ENCODE measurements at regions not wholly inside any gene's neighbourhood (a gene's known extent, or its start where the extent isn't known, plus 50 kb on each side); places are given as distances from the start of the nearest gene placed in this dataset.

GRCh38 chr6:12575961-12576360 is 140.6 kb upstream of the PHACTR1 start:
- no peaks in the 10 kb centered on the region for H3K36me3 ChIP-seq (replicated peaks; ENCODE audit: low read depth, low read length)
- H3K4me3 ChIP-seq (ENCODE audit: low read length), result no peak overlapping the region
- H3K27me3 ChIP-seq (ENCODE audit: low read depth, low read length), result peaks cover 5% of the 10 kb centered on the region; the same call in 1 of the 2 replicates
- no peak overlapping the region for H3K4me2 ChIP-seq (ENCODE audit: low read length)
- TF ChIP-seq EZH2phosphoT487 (IDR thresholded peaks at IDR 0.05; ENCODE audit: low read depth), result no peak
- TF ChIP-seq, protein P1, sequence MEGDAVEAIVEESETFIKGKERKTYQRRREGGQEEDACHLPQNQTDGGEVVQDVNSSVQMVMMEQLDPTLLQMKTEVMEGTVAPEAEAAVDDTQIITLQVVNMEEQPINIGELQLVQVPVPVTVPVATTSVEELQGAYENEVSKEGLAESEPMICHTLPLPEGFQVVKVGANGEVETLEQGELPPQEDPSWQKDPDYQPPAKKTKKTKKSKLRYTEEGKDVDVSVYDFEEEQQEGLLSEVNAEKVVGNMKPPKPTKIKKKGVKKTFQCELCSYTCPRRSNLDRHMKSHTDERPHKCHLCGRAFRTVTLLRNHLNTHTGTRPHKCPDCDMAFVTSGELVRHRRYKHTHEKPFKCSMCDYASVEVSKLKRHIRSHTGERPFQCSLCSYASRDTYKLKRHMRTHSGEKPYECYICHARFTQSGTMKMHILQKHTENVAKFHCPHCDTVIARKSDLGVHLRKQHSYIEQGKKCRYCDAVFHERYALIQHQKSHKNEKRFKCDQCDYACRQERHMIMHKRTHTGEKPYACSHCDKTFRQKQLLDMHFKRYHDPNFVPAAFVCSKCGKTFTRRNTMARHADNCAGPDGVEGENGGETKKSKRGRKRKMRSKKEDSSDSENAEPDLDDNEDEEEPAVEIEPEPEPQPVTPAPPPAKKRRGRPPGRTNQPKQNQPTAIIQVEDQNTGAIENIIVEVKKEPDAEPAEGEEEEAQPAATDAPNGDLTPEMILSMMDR (IDR thresholded peaks at IDR 0.05; ENCODE audit: low read depth, low read length), result no peak
- no peak overlapping the region for H3K9ac ChIP-seq (ENCODE audit: low read length)
- no peaks in the 10 kb centered on the region for H3K79me2 ChIP-seq (ENCODE audit: low read length)
- H3K9me3 ChIP-seq (ENCODE audit: insufficient read depth, low read length), result no peaks in the 10 kb centered on the region
- no peaks in the 10 kb centered on the region for H3K4me1 ChIP-seq (ENCODE audit: low read length)
- H4K20me1 ChIP-seq (ENCODE audit: insufficient read depth, low read length), result no peaks in the 10 kb centered on the region
- H3K27ac ChIP-seq (ENCODE audit: low read length), result no peak overlapping the region
- H2AFZ ChIP-seq (ENCODE audit: low read depth, low read length), result no peak overlapping the region

DNA sequence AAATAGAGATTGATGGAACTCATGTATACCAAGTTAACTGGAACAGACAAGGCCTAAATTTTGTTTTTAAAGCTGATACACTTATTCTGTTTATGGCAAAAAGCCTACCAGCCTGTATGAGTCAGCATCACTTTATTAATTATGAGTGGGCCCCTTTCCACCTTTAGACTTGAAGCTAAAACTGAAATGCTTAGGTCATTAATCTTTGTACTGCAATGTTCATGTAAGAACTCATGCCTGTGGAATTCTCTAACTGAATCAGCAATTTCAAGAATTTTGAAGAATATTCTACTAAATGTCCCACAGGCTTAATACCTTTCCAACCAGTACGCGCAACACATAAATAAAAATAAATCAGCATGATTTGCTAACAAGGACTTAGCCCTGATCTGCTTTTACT is 140.2 kb upstream of the PHACTR1 start:
- no peak overlapping the region for H3K4me2 ChIP-seq (ENCODE audit: low read length)
- H3K4me1 ChIP-seq (ENCODE audit: low read length), result no peaks in the 10 kb centered on the region
- H4K20me1 ChIP-seq (ENCODE audit: insufficient read depth, low read length), result no peaks in the 10 kb centered on the region
- H3K79me2 ChIP-seq (ENCODE audit: low read length), result no peaks in the 10 kb centered on the region
- TF ChIP-seq, protein P1 (IDR thresholded peaks at IDR 0.05; ENCODE audit: low read depth, low read length), result no peak
- no peak for TF ChIP-seq EZH2phosphoT487 (IDR thresholded peaks at IDR 0.05; ENCODE audit: low read depth)
- no peaks in the 10 kb centered on the region for H3K9me3 ChIP-seq (ENCODE audit: insufficient read depth, low read length)
- H3K9ac ChIP-seq (ENCODE audit: low read length), result no peak overlapping the region
- H3K36me3 ChIP-seq (replicated peaks; ENCODE audit: low read depth, low read length), result no peaks in the 10 kb centered on the region
- peaks cover 5% of the 10 kb centered on the region; the same call in 1 of the 2 replicates for H3K27me3 ChIP-seq (ENCODE audit: low read depth, low read length)
- no peak overlapping the region for H3K4me3 ChIP-seq (ENCODE audit: low read length)
- H3K27ac ChIP-seq (ENCODE audit: low read length), result no peak overlapping the region
- H2AFZ ChIP-seq (ENCODE audit: low read depth, low read length), result no peak overlapping the region

DNA sequence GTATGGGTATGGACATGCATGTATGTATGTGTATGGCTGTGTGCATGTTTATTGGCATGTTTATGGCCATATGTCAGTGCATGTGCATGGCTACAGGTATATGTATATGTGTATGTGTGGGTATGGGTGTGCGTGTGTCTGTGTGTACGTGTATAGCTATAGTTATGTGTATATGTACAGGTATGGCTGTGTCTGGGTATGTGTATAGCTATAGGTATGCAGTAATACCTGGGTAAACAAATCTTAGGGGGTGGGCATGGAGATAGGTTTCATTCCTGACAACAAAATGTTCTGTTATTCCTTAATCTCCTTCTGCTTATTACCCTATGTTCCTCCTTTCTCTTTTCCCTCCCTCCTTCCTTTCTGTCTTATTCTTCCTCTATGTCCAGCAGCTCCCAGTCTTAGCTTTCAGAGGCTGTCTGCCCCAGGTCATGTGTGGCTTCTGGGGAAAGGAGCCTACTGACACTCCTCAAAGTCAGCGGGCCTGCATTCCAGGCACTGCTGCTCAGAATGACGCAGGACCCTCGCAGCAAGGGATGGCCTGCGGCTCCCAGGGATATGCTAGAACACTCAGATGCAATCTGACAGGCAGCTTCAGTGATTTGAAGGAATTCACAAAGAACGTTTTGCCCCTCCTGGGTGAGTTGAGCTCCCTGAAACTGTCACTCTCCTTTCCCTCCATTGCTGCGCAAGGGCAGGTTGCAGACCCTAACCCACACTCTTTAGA is 139.3 kb upstream of the PHACTR1 start:
- no peaks in the 10 kb centered on the region for H3K4me1 ChIP-seq (ENCODE audit: low read length)
- H3K36me3 ChIP-seq (replicated peaks; ENCODE audit: low read depth, low read length), result no peaks in the 10 kb centered on the region
- H2AFZ ChIP-seq (ENCODE audit: low read depth, low read length), result no peak overlapping the region
- peaks cover 5% of the 10 kb centered on the region; the same call in 1 of the 2 replicates for H3K27me3 ChIP-seq (ENCODE audit: low read depth, low read length)
- H3K27ac ChIP-seq (ENCODE audit: low read length), result no peak overlapping the region
- no peak overlapping the region for H3K9ac ChIP-seq (ENCODE audit: low read length)
- H3K79me2 ChIP-seq (ENCODE audit: low read length), result no peaks in the 10 kb centered on the region
- TF ChIP-seq, protein P1 (IDR thresholded peaks at IDR 0.05; ENCODE audit: low read depth, low read length), result no peak
- TF ChIP-seq EZH2phosphoT487 (IDR thresholded peaks at IDR 0.05; ENCODE audit: low read depth), result no peak
- H3K4me3 ChIP-seq (ENCODE audit: low read length), result no peak overlapping the region
- H4K20me1 ChIP-seq (ENCODE audit: insufficient read depth, low read length), result no peaks in the 10 kb centered on the region
- H3K9me3 ChIP-seq (ENCODE audit: insufficient read depth, low read length), result no peaks in the 10 kb centered on the region
- H3K4me2 ChIP-seq (ENCODE audit: low read length), result no peak overlapping the region

DNA sequence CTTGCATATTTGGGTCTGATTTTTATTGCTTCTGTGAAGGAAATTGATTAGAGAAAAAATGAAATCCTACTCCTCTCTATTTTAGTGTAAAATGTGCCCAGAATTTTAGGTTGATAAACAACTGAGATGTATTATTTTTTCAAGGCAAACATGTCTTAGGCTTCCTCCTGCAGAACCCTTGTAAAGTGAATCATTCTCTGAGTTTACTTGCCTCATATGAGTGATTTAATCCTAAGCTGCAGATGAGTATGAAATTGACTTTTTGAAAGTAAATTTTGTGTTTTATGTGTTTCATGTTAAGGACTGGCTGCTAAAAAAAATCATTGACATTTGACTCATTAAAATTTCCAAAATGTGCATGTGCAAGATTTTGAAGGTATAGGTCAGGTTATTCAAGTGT is 138.5 kb upstream of the PHACTR1 start:
- Histone ChIP-seq H2AFZ (ENCODE audit: low read depth, low read length) (no peak overlapping the region), H3K27ac (ENCODE audit: low read length) (no peak overlapping the region)

More for the DNA sequence above, 138.5 kb upstream of the PHACTR1 start:
- TF ChIP-seq EZH2phosphoT487 (IDR thresholded peaks at IDR 0.05; ENCODE audit: low read depth), result no peak
- TF ChIP-seq, protein P1 (IDR thresholded peaks at IDR 0.05; ENCODE audit: low read depth, low read length), result no peak
- H3K27me3 ChIP-seq (ENCODE audit: low read depth, low read length), result peaks cover 5% of the 10 kb centered on the region; the same call in 1 of the 2 replicates
- no peaks in the 10 kb centered on the region for H4K20me1 ChIP-seq (ENCODE audit: insufficient read depth, low read length)
- H3K36me3 ChIP-seq (replicated peaks; ENCODE audit: low read depth, low read length), result no peaks in the 10 kb centered on the region
- no peaks in the 10 kb centered on the region for H3K79me2 ChIP-seq (ENCODE audit: low read length)
- H3K9ac ChIP-seq (ENCODE audit: low read length), result no peak overlapping the region
- no peaks in the 10 kb centered on the region for H3K9me3 ChIP-seq (ENCODE audit: insufficient read depth, low read length)
- no peaks in the 10 kb centered on the region for H3K4me1 ChIP-seq (ENCODE audit: low read length)
- H3K4me2 ChIP-seq (ENCODE audit: low read length), result no peak overlapping the region
- H3K4me3 ChIP-seq (ENCODE audit: low read length), result no peak overlapping the region
